ENCODE measurements at regions not wholly inside any gene's neighbourhood (a gene's known extent, or its start where the extent isn't known, plus 50 kb on each side); places are given as distances from the start of the nearest gene placed in this dataset.

- TF ChIP-seq CTCF (conservative IDR thresholded peaks at IDR 0.05; ENCODE audit: low read depth in 2 of 2) (no peak), POLR2AphosphoS5 (IDR thresholded peaks at IDR 0.05; ENCODE audit: low read depth) (no peak)
Measured at GRCh38 chr2:103942199-103942598, 911.7 kb upstream of the POU3F3 start.
